Fibroblast of lung (primary cell): ENCODE measurements at regions not wholly inside any gene's neighbourhood (a gene's known extent, or its start where the extent isn't known, plus 50 kb on each side); places are given as distances from the start of the nearest gene placed in this dataset.

Experiments used
- DNase-seq, 2 donors: peaks; one replicate each; pipeline versions ENCODE4 v3.0.0 to v3.0.0-alpha.2; 2010; ENCODE audit warnings: low read depth in 2 of 2
- H2AFZ ChIP-seq: 2 replicates; pipeline ENCODE4 v1.5.1; 2012; ENCODE audit warnings: low read length, control low read depth, inconsistent platforms
- H3K27ac ChIP-seq: 2 replicates; pipeline ENCODE4 v1.5.1; 2011; ENCODE audit warnings: low read length, control low read depth; ENCODE audit not compliant: insufficient read depth
- H3K27me3 ChIP-seq: 2 replicates; pipeline ENCODE4 v1.5.1; 2011; ENCODE audit warnings: mild to moderate bottlenecking, low read length; ENCODE audit not compliant: control insufficient read depth, insufficient read depth
- H3K36me3 ChIP-seq: 2 replicates; pipeline ENCODE4 v1.5.1; 2011; ENCODE audit warnings: low read length; ENCODE audit not compliant: control insufficient read depth, insufficient read depth
- H3K4me1 ChIP-seq: 2 replicates; pipeline ENCODE4 v1.5.1; 2011; ENCODE audit warnings: low read length; ENCODE audit not compliant: control insufficient read depth, insufficient read depth; ENCODE audit errors: extremely low read depth
- H3K4me2 ChIP-seq: 2 replicates; pipeline ENCODE4 v1.5.1; 2011; ENCODE audit warnings: low read length, control low read depth; ENCODE audit not compliant: insufficient read depth; ENCODE audit errors: extremely low read depth
- H3K4me3 ChIP-seq, 4 experiments: fragments of 200-600 bp in 1 of 4; sonication (generic) in 1 of 4; replicated peaks in 1 of 4; 2 replicates each; pipeline ENCODE4 v1.5.1; 2011 to 2016; ENCODE audit warnings: low read length in 4 of 4, low read depth in 3 of 4, mild to moderate bottlenecking in 3 of 4, control low read depth in 2 of 4, inconsistent platforms in 1 of 4, mixed read lengths in 1 of 4; ENCODE audit not compliant: insufficient read depth in 1 of 4; ENCODE audit errors: control extremely low read depth in 1 of 4
- H3K79me2 ChIP-seq: 2 replicates; pipeline ENCODE4 v1.5.1; 2012; ENCODE audit warnings: mild to moderate bottlenecking, low read length, inconsistent platforms; ENCODE audit not compliant: control insufficient read depth, insufficient read depth
- H3K9ac ChIP-seq: 2 replicates; pipeline ENCODE4 v1.5.1; 2011; ENCODE audit warnings: mild to moderate bottlenecking, low read length, control low read depth; ENCODE audit not compliant: insufficient read depth
- H3K9me3 ChIP-seq: 2 replicates; pipeline ENCODE4 v1.5.1; 2012; ENCODE audit warnings: low read depth, low read length; ENCODE audit not compliant: control insufficient read depth, insufficient read depth
- H4K20me1 ChIP-seq: 2 replicates; pipeline ENCODE4 v1.5.1; 2011; ENCODE audit warnings: low read length; ENCODE audit not compliant: control insufficient read depth, insufficient read depth; ENCODE audit errors: extremely low read depth
- EZH2 ChIP-seq: IDR thresholded peaks from 2 replicates; pipeline ENCODE4 v1.5.1; 2012; ENCODE audit warnings: low read length, control low read depth, mild to moderate bottlenecking; ENCODE audit errors: missing control alignments
- TF ChIP-seq, protein P1 (sequence below), 2 donors: IDR thresholded peaks in 1 of 2; conservative IDR thresholded peaks in 1 of 2; 1 replicate in 1 of 2; 2 replicates in 1 of 2; pipeline ENCODE4 v1.5.1; 2011 to 2012; ENCODE audit warnings: low read length in 2 of 2, control low read depth in 1 of 2, inconsistent platforms in 1 of 2, low read depth in 1 of 2, mild to moderate bottlenecking in 1 of 2

GRCh38 chr10:3848775-3849635 lies 64.0 kb upstream of the KLF6 start:
- H3K27ac ChIP-seq, result peak overlapping the region; percentile 50
- TF ChIP-seq, protein P1, sequence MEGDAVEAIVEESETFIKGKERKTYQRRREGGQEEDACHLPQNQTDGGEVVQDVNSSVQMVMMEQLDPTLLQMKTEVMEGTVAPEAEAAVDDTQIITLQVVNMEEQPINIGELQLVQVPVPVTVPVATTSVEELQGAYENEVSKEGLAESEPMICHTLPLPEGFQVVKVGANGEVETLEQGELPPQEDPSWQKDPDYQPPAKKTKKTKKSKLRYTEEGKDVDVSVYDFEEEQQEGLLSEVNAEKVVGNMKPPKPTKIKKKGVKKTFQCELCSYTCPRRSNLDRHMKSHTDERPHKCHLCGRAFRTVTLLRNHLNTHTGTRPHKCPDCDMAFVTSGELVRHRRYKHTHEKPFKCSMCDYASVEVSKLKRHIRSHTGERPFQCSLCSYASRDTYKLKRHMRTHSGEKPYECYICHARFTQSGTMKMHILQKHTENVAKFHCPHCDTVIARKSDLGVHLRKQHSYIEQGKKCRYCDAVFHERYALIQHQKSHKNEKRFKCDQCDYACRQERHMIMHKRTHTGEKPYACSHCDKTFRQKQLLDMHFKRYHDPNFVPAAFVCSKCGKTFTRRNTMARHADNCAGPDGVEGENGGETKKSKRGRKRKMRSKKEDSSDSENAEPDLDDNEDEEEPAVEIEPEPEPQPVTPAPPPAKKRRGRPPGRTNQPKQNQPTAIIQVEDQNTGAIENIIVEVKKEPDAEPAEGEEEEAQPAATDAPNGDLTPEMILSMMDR (conservative IDR thresholded peaks at IDR 0.05 in 1 of 2, IDR thresholded peaks at IDR 0.05 in 1 of 2; ENCODE audit: low read depth in 1 of 2, low read length in 2 of 2), result no peak
- TF ChIP-seq EZH2, result no peak
- no peaks in the 10 kb centered on the region for H3K9me3 ChIP-seq
- no peak overlapping the region for H3K9ac ChIP-seq
- peaks cover 22% of the 10 kb centered on the region for H3K4me1 ChIP-seq
- no peaks in the 10 kb centered on the region for H3K79me2 ChIP-seq
- no peak overlapping the region for H2AFZ ChIP-seq
- no peaks in the 10 kb centered on the region for H3K36me3 ChIP-seq
- peak; percentile 68 to 86 for DNase-seq
- H3K4me3 ChIP-seq, result no peak overlapping the region
- H3K4me2 ChIP-seq, result no peak overlapping the region
- H3K27me3 ChIP-seq, result no peaks in the 10 kb centered on the region
- H4K20me1 ChIP-seq, result no peaks in the 10 kb centered on the region

GRCh38 chr10:3848005-3848774 lies 63.2 kb upstream of the KLF6 start:
- Histone ChIP-seq H3K4me3 (no peak overlapping the region), H3K4me2 (peak overlapping the region; percentile 28), H3K79me2 (no peaks in the 10 kb centered on the region)

GRCh38 chr10:3846736-3847135 lies 61.7 kb upstream of the KLF6 start:
- Histone ChIP-seq H3K9me3 (no peaks in the 10 kb centered on the region), H3K4me3 (no peak overlapping the region), H3K36me3 (no peaks in the 10 kb centered on the region), H3K27ac (no peak overlapping the region), H3K9ac (no peak overlapping the region), H2AFZ (no peak overlapping the region), H3K4me1 (peaks cover 14% of the 10 kb centered on the region), H3K4me2 (no peak overlapping the region), H3K27me3 (no peaks in the 10 kb centered on the region), H3K79me2 (no peaks in the 10 kb centered on the region), H4K20me1 (no peaks in the 10 kb centered on the region)
- TF ChIP-seq, protein P1 (conservative IDR thresholded peaks at IDR 0.05 in 1 of 2, IDR thresholded peaks at IDR 0.05 in 1 of 2; ENCODE audit: low read depth in 1 of 2, low read length in 2 of 2), result no peak
- TF ChIP-seq EZH2, result no peak
- DNase-seq, result no peak

More at GRCh38 chr10:3848005-3848774, 63.2 kb upstream of the KLF6 start:
- TF ChIP-seq EZH2, result no peak
- TF ChIP-seq, protein P1 (conservative IDR thresholded peaks at IDR 0.05 in 1 of 2, IDR thresholded peaks at IDR 0.05 in 1 of 2; ENCODE audit: low read depth in 1 of 2, low read length in 2 of 2), result no peak
- H4K20me1 ChIP-seq, result no peaks in the 10 kb centered on the region
- H3K9me3 ChIP-seq, result no peaks in the 10 kb centered on the region
- H3K36me3 ChIP-seq, result no peaks in the 10 kb centered on the region
- H3K27ac ChIP-seq, result peak overlapping the region; percentile 50
- H3K9ac ChIP-seq, result no peak overlapping the region
- peaks cover 20% of the 10 kb centered on the region for H3K4me1 ChIP-seq
- H2AFZ ChIP-seq, result no peak overlapping the region
- peak; percentile 29 to 69 for DNase-seq
- H3K27me3 ChIP-seq, result no peaks in the 10 kb centered on the region
